RWPE2 (cell line): ENCODE measurements at regions not wholly inside any gene's neighbourhood (a gene's known extent, or its start where the extent isn't known, plus 50 kb on each side); places are given as distances from the start of the nearest gene placed in this dataset.

ENCODE experiments used
- ATAC-seq: fragments of 200-7000 bp; cut with Tn5 transposase; 3 replicates; pipeline ENCODE4 v1.9.1; 2021; ENCODE audit warnings: low read depth
- DNase-seq: peaks from one replicate; pipeline ENCODE4 v3.0.0-alpha.2; 2020; ENCODE audit warnings: low spot score
- H3K27ac ChIP-seq: fragments of 450-650 bp; 2 replicates; pipeline ENCODE4 v1.5.1; 2017; ENCODE audit warnings: mild to moderate bottlenecking; ENCODE audit not compliant: poor library complexity, severe bottlenecking
- H3K27me3 ChIP-seq: fragments of 250-450 bp; sonication (Bioruptor Pico); 2 replicates; pipeline ENCODE4 v1.5.1; 2021; ENCODE audit warnings: mild to moderate bottlenecking, moderate library complexity; ENCODE audit not compliant: insufficient read depth, poor library complexity, severe bottlenecking
- H3K36me3 ChIP-seq: fragments of 250-450 bp; sonication (Bioruptor Pico); 2 replicates; pipeline ENCODE4 v1.5.1; 2020; ENCODE audit warnings: low read depth, mild to moderate bottlenecking, moderate library complexity
- H3K4me1 ChIP-seq: fragments of 250-450 bp; sonication (Bioruptor Pico); 2 replicates; pipeline ENCODE4 v1.5.1; 2021; ENCODE audit warnings: mild to moderate bottlenecking, moderate library complexity; ENCODE audit not compliant: insufficient read depth, poor library complexity, severe bottlenecking
- H3K4me3 ChIP-seq: fragments of 250-450 bp; sonication (Bioruptor Pico); 2 replicates; pipeline ENCODE4 v1.5.1; 2021; ENCODE audit warnings: mild to moderate bottlenecking, moderate library complexity; ENCODE audit not compliant: severe bottlenecking
- H3K9me3 ChIP-seq: fragments of 250-450 bp; sonication (Bioruptor Pico); 2 replicates; pipeline ENCODE4 v1.5.1; 2021; ENCODE audit warnings: mild to moderate bottlenecking, moderate library complexity; ENCODE audit not compliant: severe bottlenecking
- TF ChIP-seq, protein P1 (sequence below): fragments of 450-650 bp; IDR thresholded peaks from one replicate; pipeline ENCODE4 v1.5.1; 2017; ENCODE audit warnings: mild to moderate bottlenecking, moderate library complexity; ENCODE audit not compliant: poor library complexity, severe bottlenecking

DNA sequence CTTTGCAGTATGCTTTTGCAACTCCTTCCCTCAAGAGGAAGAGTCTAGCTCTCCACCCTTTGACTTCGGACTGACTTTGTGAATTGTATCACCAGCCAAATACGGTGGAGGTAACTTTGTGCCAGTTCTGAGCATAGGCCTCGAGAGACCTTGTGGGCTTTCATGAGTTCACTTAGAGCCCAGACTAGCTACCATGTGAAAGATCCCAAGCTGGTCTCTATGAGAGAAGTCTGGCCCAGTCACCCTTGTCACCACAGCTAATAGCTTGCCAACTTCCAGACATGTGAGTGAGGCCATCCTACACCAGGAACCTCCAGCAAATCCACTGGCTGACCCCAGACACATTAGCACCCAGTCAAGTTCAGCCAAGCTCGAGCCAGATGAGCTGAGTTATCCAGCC, 72.2 kb upstream of the EXOC4 start:
- no peak for DNase-seq
- Histone ChIP-seq H3K27ac (no peak overlapping the region), H3K36me3 (no peaks in the 10 kb centered on the region), H3K27me3 (no peaks in the 10 kb centered on the region), H3K4me3 (no peak overlapping the region), H3K9me3 (no peaks in the 10 kb centered on the region), H3K4me1 (no peaks in the 10 kb centered on the region)
- no peak for ATAC-seq
- TF ChIP-seq, protein P1, sequence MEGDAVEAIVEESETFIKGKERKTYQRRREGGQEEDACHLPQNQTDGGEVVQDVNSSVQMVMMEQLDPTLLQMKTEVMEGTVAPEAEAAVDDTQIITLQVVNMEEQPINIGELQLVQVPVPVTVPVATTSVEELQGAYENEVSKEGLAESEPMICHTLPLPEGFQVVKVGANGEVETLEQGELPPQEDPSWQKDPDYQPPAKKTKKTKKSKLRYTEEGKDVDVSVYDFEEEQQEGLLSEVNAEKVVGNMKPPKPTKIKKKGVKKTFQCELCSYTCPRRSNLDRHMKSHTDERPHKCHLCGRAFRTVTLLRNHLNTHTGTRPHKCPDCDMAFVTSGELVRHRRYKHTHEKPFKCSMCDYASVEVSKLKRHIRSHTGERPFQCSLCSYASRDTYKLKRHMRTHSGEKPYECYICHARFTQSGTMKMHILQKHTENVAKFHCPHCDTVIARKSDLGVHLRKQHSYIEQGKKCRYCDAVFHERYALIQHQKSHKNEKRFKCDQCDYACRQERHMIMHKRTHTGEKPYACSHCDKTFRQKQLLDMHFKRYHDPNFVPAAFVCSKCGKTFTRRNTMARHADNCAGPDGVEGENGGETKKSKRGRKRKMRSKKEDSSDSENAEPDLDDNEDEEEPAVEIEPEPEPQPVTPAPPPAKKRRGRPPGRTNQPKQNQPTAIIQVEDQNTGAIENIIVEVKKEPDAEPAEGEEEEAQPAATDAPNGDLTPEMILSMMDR = no peak

DNA sequence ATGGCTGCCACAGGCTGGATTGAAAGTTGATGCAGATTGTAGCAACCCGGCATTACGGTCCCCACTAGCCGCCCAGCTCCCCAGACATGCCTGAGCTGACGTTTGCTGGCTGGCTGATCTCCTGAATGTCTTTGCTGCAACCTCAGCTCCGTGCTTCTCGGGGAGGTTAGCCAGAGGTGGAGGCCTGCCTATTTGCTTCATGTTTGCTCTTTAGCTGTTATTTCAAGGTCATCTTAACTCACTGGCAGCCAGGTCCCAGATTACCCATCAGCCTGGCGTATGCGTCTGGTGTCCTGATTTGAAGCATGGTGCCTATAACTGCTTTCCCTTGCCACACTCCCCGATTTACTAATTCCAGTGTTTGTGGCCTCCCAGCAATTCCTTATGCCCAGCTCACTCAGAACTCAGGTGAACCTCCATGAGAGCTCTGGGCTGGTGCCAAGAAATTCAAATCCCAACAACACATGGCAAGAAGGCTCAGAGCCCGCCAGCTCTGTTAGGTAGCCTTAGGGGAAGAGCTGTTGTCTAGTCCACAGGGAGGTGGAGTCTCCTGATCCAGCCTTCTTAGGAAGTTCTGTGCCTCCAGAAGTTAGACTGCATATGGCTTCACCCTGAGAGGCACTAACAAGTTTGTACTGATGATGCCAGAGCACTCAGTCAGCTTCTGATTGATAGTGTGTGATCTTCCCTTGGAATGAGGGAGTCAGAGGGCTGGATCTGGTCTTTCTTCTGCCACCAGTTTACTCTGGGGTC, 69.7 kb upstream of the EXOC4 start:
- H3K27me3 ChIP-seq = no peaks in the 10 kb centered on the region
- H3K4me3 ChIP-seq = no peak overlapping the region
- no peaks in the 10 kb centered on the region for H3K4me1 ChIP-seq
- H3K9me3 ChIP-seq = no peaks in the 10 kb centered on the region
- DNase-seq = no peak
- TF ChIP-seq, protein P1 = no peak
- no peaks in the 10 kb centered on the region for H3K36me3 ChIP-seq
- H3K27ac ChIP-seq = no peak overlapping the region
- ATAC-seq = no peak

DNA sequence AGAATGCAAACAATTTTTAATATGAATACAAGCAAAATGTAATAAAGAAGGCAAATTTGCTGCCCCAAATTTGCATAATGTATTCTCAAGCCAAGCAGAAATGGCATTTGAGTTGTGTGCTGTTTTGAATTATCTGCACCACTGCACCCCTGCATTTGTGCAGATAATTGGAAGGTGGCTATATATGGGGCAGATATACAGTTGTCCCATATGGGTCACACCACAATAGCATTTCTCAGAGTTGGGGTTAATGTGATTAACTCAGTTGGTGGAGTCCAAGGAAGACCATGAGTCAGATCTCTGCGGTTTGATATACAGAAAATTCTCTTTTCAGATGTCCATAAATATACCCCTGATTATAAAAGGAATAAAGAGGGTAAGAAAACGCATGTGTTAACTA, 68.9 kb upstream of the EXOC4 start:
- Histone ChIP-seq H3K27ac (no peak overlapping the region), H3K27me3 (no peaks in the 10 kb centered on the region), H3K9me3 (no peaks in the 10 kb centered on the region), H3K4me3 (no peak overlapping the region), H3K4me1 (no peaks in the 10 kb centered on the region), H3K36me3 (no peaks in the 10 kb centered on the region)
- no peak for ATAC-seq
- TF ChIP-seq, protein P1 = no peak
- no peak for DNase-seq

DNA sequence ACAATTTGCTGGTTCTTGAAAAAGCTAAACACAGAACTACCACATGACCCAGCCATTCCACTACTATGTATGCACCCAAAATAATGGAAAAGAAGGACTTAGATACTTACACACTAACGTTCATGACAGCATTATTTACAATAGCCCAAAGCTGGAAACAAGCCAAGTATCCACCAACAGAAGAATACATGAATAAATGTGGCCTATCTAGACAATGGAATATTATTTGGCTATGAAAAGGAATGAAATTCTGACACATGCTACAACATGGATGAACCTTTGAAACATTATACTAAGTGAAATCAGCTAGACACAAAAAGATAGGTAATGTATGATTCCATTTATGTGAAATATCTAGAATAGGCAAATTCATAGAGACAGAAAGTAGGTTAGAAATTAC, 67.4 kb upstream of the EXOC4 start:
- Histone ChIP-seq H3K4me3 (no peak overlapping the region), H3K27me3 (no peaks in the 10 kb centered on the region), H3K4me1 (no peaks in the 10 kb centered on the region), H3K36me3 (no peaks in the 10 kb centered on the region), H3K27ac (no peak overlapping the region), H3K9me3 (no peaks in the 10 kb centered on the region)
- no peak for DNase-seq
- TF ChIP-seq, protein P1 = no peak
- no peak for ATAC-seq

DNA sequence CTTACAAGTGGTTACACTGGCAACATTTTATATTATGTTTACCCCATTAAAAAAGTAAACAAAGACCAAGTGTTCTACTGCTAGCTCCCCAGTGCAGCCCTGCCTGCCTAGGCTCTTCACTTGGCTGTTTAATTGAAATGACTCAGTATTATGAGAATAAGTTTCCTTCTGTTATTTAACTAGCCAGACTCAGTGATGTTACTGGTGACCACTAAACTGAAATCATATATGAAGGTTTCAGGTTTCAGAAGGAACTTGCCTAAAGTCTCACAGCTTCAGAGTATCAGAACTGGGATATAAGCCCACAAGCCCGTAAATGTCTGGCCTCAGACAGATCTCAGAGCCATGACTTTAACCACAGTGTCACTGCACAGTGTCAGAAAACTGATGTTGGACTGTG, 66.8 kb upstream of the EXOC4 start:
- Histone ChIP-seq H3K27ac (no peak overlapping the region), H3K4me1 (no peaks in the 10 kb centered on the region), H3K27me3 (no peaks in the 10 kb centered on the region), H3K4me3 (no peak overlapping the region), H3K36me3 (no peaks in the 10 kb centered on the region), H3K9me3 (no peaks in the 10 kb centered on the region)
- no peak for ATAC-seq
- TF ChIP-seq, protein P1 = no peak
- DNase-seq = no peak
